GM18517 (cell line): ENCODE measurements at regions not wholly inside any gene's neighbourhood (a gene's known extent, or its start where the extent isn't known, plus 50 kb on each side); places are given as distances from the start of the nearest gene placed in this dataset.
"Not testable (repeated sequence)": the region's sequence is repeated elsewhere in the genome, so short reads cannot be mapped to it uniquely, and the experiment has no call there.

Source experiments
- ATAC-seq: cut with Tn5 transposase; IDR thresholded peaks from one replicate; pipeline ENCODE4 v1.9.1; 2021; ENCODE audit warnings: mild to moderate bottlenecking, moderate library complexity; ENCODE audit not compliant: unreplicated experiment

- ATAC-seq = not testable (repeated sequence)
Measured at GRCh38 chr9:63813391-63814021, 1471.5 kb downstream of the FOXD4L5 start.

- not testable (repeated sequence) for ATAC-seq
Measured at GRCh38 chr9:63812822-63813221, 1472.2 kb downstream of the FOXD4L5 start.

DNA sequence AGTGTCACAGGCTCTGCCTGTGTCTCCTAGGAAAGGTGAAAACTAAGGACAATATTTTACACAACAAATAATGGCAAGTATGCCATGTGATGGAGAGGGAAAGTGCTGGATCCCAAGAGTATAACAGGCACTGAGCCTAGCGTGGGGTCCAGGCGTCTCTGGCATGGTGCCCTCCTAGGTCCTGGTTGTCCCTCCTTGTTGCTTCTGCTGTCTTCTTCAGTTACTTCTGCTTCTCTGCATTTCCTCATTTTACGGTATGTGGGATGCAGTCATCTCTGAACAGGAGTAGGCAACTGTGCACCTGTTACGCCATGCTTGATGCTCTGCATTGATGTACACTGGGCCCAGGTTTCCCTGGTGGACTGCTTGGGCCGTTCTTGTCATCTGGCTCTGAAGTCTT is 1480.8 kb downstream of the FOXD4L5 start:
- ATAC-seq = not testable (repeated sequence)

DNA sequence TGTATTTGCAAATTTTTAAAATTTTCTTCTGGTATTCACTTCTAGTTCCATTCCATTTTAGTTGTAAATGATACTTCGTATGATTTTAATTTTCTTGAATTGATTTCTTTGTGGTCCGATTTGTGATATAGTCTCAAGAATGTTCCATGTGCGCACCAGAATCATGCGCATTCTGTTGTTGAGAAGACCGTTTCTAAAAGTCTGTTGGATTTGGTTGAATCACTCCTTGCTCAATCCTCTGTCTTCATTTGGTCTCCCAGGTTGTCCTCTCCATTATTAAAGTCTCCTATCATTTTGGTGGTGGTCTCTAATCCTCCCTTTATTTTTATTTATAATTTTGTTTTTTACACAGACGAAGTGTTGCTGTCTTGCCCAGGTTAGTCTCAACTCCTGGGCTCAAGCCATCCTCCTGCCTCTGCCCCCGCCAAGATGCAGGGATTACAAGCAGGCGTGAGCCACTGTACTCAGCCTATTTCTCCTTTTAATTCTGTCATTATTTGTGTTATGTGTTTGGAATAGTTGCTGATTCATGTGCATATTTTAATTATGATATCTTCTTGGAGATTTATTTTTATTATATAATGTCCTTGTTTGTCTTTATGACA is 1490.8 kb downstream of the FOXD4L5 start:
- ATAC-seq = not testable (repeated sequence)

DNA sequence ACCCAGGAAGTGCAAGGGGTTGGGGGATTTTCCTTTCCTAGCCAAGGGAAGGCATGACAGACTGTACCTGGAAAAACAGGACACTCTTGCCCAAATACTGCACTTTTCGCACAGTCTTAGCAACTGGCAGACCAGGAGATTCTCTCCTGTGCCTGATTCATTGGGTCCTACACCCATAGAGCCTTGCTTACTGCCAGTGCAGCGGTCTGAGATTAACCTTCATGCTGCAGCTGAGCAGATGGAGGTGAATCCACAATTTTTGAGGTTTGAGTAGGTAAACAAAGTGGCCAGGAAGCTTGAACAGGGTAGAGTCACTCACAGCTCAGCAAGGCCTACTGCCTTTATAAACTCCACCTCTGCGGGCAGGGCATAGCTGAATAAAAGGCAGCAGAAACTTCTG is 1497.6 kb downstream of the FOXD4L5 start:
- ATAC-seq = not testable (repeated sequence)

DNA sequence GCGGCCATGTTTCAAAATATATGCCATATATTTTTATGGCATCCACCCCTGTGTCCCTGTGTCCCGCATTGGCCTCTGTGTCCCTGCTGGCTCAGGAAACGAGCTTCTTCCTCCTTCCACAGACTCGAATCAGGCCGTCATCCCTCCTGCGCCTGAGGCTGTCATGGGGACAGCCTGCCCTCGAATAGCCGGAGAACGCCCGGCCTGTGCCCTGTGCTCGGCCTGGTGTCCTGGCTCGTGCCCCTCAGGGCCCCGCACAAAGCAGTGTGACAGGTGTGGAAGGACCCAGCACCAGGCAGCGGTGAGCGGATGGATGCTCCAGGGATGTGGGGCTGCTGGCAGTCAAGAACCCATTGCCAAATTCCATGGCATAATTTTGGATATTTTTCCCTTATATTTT is 1500.0 kb downstream of the FOXD4L5 start:
- not testable (repeated sequence) for ATAC-seq

DNA sequence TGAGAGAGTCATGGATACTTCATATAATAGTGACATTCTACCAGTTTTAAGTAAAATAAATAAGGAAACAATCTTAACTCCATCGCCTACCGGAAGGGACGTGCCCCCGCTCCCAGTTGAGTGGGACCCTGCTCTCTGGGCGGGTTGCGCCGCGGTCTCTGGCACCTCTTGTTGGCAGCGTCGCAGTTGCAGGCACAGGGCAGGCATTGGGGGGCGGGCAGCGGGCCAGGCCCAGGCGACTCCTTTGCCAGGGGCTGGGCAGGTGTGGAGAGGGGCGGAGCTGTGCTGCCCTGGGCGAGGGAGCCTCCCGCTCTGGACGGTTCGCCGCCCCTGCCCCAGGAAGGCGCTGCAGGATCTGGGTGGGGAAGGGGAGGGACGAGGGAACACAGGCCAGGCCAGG is 1500.6 kb downstream of the FOXD4L5 start:
- ATAC-seq = not testable (repeated sequence)

DNA sequence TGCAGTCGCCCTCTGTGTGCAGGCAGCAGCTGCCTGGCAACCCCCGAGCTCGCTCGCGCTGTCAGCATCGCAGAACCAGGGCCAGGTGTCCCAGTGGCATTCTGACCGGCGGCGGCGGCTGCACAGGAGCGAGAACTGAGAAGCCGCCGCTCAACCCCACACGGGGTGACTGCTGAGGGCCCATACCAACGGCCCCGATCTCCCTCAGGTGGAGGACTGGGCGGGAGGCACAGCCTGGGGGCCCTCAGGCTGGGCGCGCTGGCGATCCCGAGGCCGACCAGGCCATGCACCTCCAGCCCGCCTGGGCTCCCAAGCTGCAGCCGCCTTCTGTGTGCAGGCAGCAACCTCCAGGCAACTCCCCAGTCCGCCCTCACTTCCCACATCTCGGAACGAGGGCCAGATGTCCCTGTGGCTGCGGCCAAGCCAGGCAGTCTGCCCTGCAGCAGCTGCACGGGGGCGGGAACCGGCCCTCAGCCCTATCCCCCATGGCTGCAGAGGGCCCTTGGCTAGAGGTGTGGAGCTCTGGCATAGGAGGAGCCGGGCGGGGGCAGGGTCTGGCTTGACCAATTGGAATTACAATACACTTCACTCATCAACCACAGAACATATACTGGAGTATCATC is 1503.1 kb downstream of the FOXD4L5 start:
- peak; percentile 16 for ATAC-seq

DNA sequence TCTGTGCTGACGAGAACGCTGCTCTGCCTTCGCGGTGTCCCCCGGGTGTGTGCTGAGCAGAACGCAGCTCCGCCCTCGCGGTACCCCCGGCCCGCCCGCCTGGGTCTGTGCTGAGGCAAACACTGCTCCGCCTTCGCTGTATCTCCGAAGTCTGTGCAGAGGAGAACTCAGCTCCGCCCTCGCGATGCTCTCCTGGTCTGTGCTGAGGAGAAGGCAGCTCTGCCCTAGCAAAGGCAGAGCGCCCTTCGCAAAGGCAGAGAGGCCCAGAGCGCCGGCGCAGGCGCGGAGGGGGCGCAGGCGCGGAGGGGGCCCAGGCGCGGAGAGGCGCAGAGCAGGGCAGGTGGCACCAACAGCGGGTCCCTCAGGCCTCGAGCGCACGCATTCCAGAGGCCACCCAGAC is 1503.6 kb downstream of the FOXD4L5 start:
- ATAC-seq = peak; percentile 71

DNA sequence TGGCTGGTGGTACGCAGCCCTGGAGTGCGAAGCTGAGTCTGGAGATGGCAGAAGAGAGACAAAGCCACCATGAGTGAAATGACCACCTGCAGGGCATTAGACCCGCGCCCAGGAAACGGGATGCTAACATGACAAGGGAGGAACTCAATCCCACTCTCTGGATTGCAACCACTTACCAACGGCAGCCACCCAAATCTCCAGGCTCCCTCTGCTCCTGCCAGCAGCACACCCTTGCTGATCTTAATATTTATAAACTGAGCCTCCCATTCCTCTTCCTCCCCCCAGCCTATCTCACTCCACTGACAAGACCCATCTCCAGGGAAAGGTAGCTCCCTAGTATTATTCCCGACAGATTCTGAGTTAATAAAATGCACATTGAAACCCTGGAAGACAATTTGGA is 1508.8 kb downstream of the FOXD4L5 start:
- ATAC-seq = not testable (repeated sequence)

GRCh38 chr9:63775092-63775426 is 1510.0 kb downstream of the FOXD4L5 start:
- not testable (repeated sequence) for ATAC-seq

GRCh38 chr9:63774369-63775091 is 1510.5 kb downstream of the FOXD4L5 start:
- not testable (repeated sequence) for ATAC-seq

DNA sequence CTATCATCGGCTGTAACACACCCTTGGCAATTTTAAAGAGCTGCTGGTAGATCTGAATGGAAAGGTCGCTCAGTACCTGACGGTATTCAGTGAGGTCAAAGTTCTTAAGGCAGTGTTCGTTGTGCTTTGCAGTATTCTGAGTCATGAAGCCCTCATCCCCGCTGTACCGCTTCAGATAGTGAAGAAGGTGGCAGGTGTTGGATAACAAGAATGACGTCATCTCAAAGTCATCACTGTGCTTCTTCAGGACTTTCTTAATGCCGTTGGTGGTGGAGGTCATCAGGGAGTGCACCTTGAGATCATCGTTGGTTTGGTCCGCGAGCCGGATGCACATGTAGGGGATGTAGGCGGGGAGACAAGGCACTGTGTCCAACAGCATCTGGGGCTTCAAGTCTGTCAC is 1522.8 kb downstream of the FOXD4L5 start:
- ATAC-seq = not testable (repeated sequence)

DNA sequence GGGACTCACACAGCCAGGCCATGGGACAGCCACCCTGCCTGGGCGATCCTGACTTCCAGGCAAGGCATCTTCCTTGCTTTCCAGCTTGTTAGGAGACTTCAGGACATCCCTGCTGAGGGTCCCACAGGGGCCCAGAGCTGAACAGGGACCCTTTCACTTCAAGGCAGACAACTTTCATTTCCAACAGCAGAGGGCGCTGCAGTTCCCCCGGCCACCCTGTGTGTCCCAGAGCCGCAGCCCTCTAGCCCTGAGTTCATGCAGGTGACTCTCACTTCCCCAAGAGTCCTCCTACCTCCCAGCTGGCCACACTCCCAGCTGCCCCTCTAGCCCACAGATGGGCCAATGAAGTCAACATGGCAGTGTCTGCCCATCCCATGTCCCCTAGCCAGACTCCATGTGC is 1556.0 kb downstream of the FOXD4L5 start:
- ATAC-seq = not testable (repeated sequence)

DNA sequence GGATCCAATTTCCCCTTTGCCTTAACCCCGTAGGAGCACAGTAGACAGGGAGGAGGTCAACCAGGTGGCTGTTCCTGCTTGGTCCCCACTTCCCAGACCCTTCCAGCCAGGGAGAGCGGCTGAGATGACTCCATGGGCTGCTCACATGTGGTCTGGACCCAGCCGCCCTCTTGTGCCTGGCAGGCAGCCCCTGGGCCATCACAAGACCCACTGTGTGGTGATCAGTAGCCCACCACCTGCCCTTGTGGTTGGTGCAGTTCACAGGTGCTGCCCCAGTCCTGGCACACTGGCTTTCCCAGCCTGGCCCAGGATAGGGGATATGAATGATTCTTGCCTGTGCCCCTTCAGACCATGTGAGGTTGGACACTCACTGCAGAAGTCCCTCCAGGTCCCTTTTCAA is 1556.7 kb downstream of the FOXD4L5 start:
- no peak for ATAC-seq

DNA sequence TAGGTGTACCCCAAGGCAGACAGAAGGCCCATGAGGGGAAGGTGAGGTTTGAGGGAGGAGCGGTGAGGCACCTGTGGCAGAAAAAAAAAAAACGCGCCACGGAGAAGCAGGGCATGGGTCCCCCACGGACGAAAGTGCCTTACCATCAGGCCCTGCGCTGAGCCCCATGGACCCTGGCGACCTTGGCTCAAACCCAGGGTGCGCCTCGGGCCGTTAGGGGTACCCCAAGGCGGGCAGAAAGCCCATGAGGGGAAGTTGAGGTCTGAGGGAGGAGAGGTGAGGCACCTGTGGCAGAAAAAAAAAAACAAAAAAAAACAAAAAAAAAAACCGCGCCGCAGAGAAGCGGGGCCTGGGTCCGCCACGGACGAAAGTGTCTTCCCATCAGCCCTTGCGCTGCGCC is 1576.7 kb downstream of the FOXD4L5 start:
- ATAC-seq = not testable (repeated sequence)

- ATAC-seq = not testable (repeated sequence)
Measured at GRCh38 chr9:63704456-63704855, 1580.6 kb downstream of the FOXD4L5 start.

GRCh38 chr9:63703670-63704069 is 1581.3 kb downstream of the FOXD4L5 start:
- not testable (repeated sequence) for ATAC-seq

DNA sequence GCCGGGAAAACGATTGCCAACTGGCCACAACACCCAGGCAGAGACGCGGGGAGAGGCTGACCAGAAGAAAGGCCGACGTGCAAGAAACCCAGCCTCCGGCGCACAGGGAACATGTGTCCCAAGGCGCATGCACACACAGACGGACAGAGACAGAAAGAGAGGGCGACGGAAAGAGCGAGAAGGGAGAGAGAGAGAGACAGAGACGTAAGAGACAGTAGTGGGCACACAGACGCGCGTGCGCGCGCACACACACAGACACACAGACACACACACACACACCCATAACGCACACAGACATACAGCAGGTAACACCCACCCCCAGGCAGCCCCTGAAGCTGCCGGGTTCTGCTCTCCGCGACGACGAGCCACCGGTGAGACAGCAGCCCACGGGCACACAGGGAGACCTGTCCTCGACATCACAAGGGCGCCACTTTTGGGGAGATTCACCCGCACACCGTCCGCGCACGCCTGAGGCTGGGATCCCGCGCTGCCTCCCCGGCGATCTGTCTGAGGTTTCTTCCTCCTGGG is 1581.8 kb downstream of the FOXD4L5 start:
- ATAC-seq = not testable (repeated sequence)
